Right atrium auricular region (tissue), 2 donors: ENCODE measurements at regions not wholly inside any gene's neighbourhood (a gene's known extent, or its start where the extent isn't known, plus 50 kb on each side); places are given as distances from the start of the nearest gene placed in this dataset.

Experiments used
- DNase-seq: peaks from one replicate; pipeline ENCODE4 v3.0.0-alpha.2; 2019; ENCODE audit warnings: low spot score
- H3K27ac ChIP-seq, 2 donors: fragments of 200-600 bp; sonication (generic); 1 replicate in 1 of 2; 2 replicates in 1 of 2; pipeline ENCODE4 v1.5.1; 2016 to 2019
- H3K27me3 ChIP-seq, 2 donors: fragments of 200-600 bp; sonication (generic); one replicate each; pipeline versions ENCODE4 v1.5.1 to v1.6.0; 2017 to 2019
- H3K36me3 ChIP-seq: fragments of 200-600 bp; sonication (generic); one replicate; pipeline ENCODE4 v1.5.1; 2016
- H3K4me1 ChIP-seq, 2 donors: fragments of 200-600 bp; sonication (generic); one replicate each; pipeline versions ENCODE4 v1.5.1 to v1.6.0; 2017 to 2019
- H3K4me3 ChIP-seq, 2 donors: fragments of 200-600 bp; sonication (generic); 1 replicate in 1 of 2; 2 replicates in 1 of 2; pipeline ENCODE4 v1.5.1; 2017 to 2019; ENCODE audit warnings: mild to moderate bottlenecking in 1 of 2, moderate library complexity in 1 of 2
- H3K9me3 ChIP-seq, 2 donors: fragments of 200-600 bp; sonication (generic); one replicate each; pipeline ENCODE4 v1.5.1; 2019
- CTCF ChIP-seq, 2 donors: fragments of 200-600 bp; sonication (generic); IDR thresholded peaks; one replicate each; pipeline ENCODE4 v1.5.1; 2019; ENCODE audit warnings: antibody characterized with exemption in 2 of 2

GRCh38 chr6:1208876-1209275, 103.0 kb upstream of the FOXQ1 start:
- H3K36me3 ChIP-seq: no peaks in the 10 kb centered on the region
- DNase-seq: no peak
- no peak for TF ChIP-seq CTCF (IDR thresholded peaks at IDR 0.05)
- no peak overlapping the region for H3K4me3 ChIP-seq
- no peaks in the 10 kb centered on the region for H3K4me1 ChIP-seq
- H3K27me3 ChIP-seq: no peaks in the 10 kb centered on the region
- H3K27ac ChIP-seq: no peak overlapping the region
- no peaks in the 10 kb centered on the region for H3K9me3 ChIP-seq

GRCh38 chr6:1203546-1203945, 108.4 kb upstream of the FOXQ1 start:
- Histone ChIP-seq H3K9me3 (no peaks in the 10 kb centered on the region), H3K4me1 (no peaks in the 10 kb centered on the region), H3K4me3 (no peak overlapping the region), H3K36me3 (no peaks in the 10 kb centered on the region), H3K27me3 (no peaks in the 10 kb centered on the region), H3K27ac (no peak overlapping the region)
- no peak for DNase-seq
- TF ChIP-seq CTCF (IDR thresholded peaks at IDR 0.05): no peak

GRCh38 chr6:1202201-1202600, 109.7 kb upstream of the FOXQ1 start:
- Histone ChIP-seq H3K4me1 (no peaks in the 10 kb centered on the region), H3K36me3 (no peaks in the 10 kb centered on the region), H3K9me3 (no peaks in the 10 kb centered on the region), H3K27me3 (no peaks in the 10 kb centered on the region), H3K4me3 (no peak overlapping the region), H3K27ac (no peak overlapping the region)
- no peak for TF ChIP-seq CTCF (IDR thresholded peaks at IDR 0.05)
- DNase-seq: no peak

GRCh38 chr6:1201547-1202200, 110.2 kb upstream of the FOXQ1 start:
- H3K27me3 ChIP-seq: no peaks in the 10 kb centered on the region
- H3K36me3 ChIP-seq: no peaks in the 10 kb centered on the region
- H3K4me3 ChIP-seq: no peak overlapping the region
- no peak overlapping the region for H3K27ac ChIP-seq
- no peaks in the 10 kb centered on the region for H3K4me1 ChIP-seq
- no peaks in the 10 kb centered on the region for H3K9me3 ChIP-seq
- DNase-seq: no peak
- no peak for TF ChIP-seq CTCF (IDR thresholded peaks at IDR 0.05)

- no peak overlapping the region for H3K4me3 ChIP-seq
- H3K4me1 ChIP-seq: no peaks in the 10 kb centered on the region
- peaks cover 0 to 5% of the 10 kb centered on the region in 2 donors for H3K9me3 ChIP-seq
- no peak for TF ChIP-seq CTCF (IDR thresholded peaks at IDR 0.05)
- H3K27me3 ChIP-seq: no peaks in the 10 kb centered on the region
- H3K27ac ChIP-seq: no peak overlapping the region
- no peaks in the 10 kb centered on the region for H3K36me3 ChIP-seq
- no peak for DNase-seq
Measured at GRCh38 chr6:1200409-1201101, 111.3 kb upstream of the FOXQ1 start.

GRCh38 chr6:1200081-1200408, 111.9 kb upstream of the FOXQ1 start:
- peaks cover 0 to 9% of the 10 kb centered on the region in 2 donors for H3K9me3 ChIP-seq
- no peak for DNase-seq
- H3K4me3 ChIP-seq: no peak overlapping the region
- H3K27me3 ChIP-seq: no peaks in the 10 kb centered on the region
- H3K27ac ChIP-seq: no peak overlapping the region
- no peaks in the 10 kb centered on the region for H3K36me3 ChIP-seq
- TF ChIP-seq CTCF (IDR thresholded peaks at IDR 0.05): no peak
- H3K4me1 ChIP-seq: no peaks in the 10 kb centered on the region
